ENCODE measurements at regions not wholly inside any gene's neighbourhood (a gene's known extent, or its start where the extent isn't known, plus 50 kb on each side); places are given as distances from the start of the nearest gene placed in this dataset.

DNA sequence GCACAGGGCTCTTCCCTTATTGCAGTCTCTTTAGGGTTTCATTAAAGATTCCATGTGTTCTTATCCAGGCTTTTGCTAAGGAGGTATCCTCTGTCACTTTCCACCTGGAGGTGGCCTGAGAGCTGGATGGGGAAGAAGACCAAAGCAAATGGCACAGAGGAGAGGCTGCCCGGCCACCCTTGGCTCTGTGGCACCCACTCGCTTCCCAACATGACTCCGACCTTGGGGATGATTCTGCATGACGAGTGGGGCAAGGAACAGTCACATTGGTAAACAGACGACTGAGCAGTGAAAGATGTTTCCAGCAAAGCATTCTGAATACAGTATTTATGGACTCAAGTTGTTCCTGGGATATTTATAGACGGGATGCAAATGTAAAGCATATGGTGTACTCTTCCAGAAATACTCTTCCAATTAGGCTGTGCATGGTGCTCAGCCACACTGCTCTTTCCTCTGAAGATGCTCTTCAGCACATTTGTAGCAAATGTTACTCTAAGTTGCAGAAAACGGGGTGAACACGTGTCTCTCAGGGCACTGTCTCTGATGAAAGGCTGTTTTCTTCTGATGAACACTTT is 377.1 kb upstream of the HS6ST1 start:
- H4K20me1 ChIP-seq (ENCODE audit: insufficient read depth, low read length) = no peaks in the 10 kb centered on the region
- no peak overlapping the region for H3K27ac ChIP-seq (ENCODE audit: low read depth, low read length)
- no peak for DNase-seq (ENCODE audit: insufficient read length, low spot score, missing footprints)
- H3K4me2 ChIP-seq (ENCODE audit: insufficient read depth, low read length) = no peak overlapping the region
- no peak overlapping the region for H3K4me3 ChIP-seq (ENCODE audit: insufficient read depth, low read length)
- TF ChIP-seq, protein P1, sequence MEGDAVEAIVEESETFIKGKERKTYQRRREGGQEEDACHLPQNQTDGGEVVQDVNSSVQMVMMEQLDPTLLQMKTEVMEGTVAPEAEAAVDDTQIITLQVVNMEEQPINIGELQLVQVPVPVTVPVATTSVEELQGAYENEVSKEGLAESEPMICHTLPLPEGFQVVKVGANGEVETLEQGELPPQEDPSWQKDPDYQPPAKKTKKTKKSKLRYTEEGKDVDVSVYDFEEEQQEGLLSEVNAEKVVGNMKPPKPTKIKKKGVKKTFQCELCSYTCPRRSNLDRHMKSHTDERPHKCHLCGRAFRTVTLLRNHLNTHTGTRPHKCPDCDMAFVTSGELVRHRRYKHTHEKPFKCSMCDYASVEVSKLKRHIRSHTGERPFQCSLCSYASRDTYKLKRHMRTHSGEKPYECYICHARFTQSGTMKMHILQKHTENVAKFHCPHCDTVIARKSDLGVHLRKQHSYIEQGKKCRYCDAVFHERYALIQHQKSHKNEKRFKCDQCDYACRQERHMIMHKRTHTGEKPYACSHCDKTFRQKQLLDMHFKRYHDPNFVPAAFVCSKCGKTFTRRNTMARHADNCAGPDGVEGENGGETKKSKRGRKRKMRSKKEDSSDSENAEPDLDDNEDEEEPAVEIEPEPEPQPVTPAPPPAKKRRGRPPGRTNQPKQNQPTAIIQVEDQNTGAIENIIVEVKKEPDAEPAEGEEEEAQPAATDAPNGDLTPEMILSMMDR (IDR thresholded peaks at IDR 0.05; ENCODE audit: extremely low read depth, low read depth, low read length) = no peak
- no peaks in the 10 kb centered on the region for H3K4me1 ChIP-seq (ENCODE audit: insufficient read depth, low read length)
- H3K27me3 ChIP-seq (ENCODE audit: insufficient read depth, low read length) = no peaks in the 10 kb centered on the region
- no peaks in the 10 kb centered on the region for H3K9me3 ChIP-seq (ENCODE audit: low read depth, low read length)
- no peaks in the 10 kb centered on the region for H3K79me2 ChIP-seq (ENCODE audit: insufficient read depth, low read length)
- no peaks in the 10 kb centered on the region for H3K36me3 ChIP-seq (ENCODE audit: insufficient read depth, low read length)
- H2AFZ ChIP-seq (ENCODE audit: low read length) = no peak overlapping the region

DNA sequence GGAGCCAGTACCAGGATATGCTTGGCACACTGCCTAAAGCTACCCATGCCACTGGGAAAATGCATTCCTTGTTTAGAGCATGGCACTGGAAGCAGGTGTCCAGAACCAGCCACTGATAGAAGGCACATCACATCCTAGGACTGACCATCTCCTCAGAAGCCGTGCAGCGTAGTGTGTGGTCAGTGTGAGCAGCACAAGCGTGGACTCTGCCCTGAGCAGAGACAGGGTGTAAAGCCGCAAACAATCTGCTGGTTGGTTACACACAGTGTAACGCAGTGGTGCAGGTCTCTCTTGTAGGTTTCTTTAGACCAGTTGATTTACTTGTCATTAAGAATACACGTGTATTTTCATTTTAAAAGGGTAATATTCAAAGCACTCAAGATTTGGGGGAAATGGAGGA is 377.8 kb upstream of the HS6ST1 start:
- H2AFZ ChIP-seq (ENCODE audit: low read length) = no peak overlapping the region
- no peaks in the 10 kb centered on the region for H3K79me2 ChIP-seq (ENCODE audit: insufficient read depth, low read length)
- no peak overlapping the region for H3K4me3 ChIP-seq (ENCODE audit: insufficient read depth, low read length)
- no peaks in the 10 kb centered on the region for H4K20me1 ChIP-seq (ENCODE audit: insufficient read depth, low read length)
- TF ChIP-seq, protein P1 (IDR thresholded peaks at IDR 0.05; ENCODE audit: extremely low read depth, low read depth, low read length) = no peak
- no peaks in the 10 kb centered on the region for H3K4me1 ChIP-seq (ENCODE audit: insufficient read depth, low read length)
- no peak for DNase-seq (ENCODE audit: insufficient read length, low spot score, missing footprints)
- no peaks in the 10 kb centered on the region for H3K36me3 ChIP-seq (ENCODE audit: insufficient read depth, low read length)
- no peak overlapping the region for H3K27ac ChIP-seq (ENCODE audit: low read depth, low read length)
- no peak overlapping the region for H3K4me2 ChIP-seq (ENCODE audit: insufficient read depth, low read length)
- H3K9me3 ChIP-seq (ENCODE audit: low read depth, low read length) = no peaks in the 10 kb centered on the region
- no peaks in the 10 kb centered on the region for H3K27me3 ChIP-seq (ENCODE audit: insufficient read depth, low read length)

DNA sequence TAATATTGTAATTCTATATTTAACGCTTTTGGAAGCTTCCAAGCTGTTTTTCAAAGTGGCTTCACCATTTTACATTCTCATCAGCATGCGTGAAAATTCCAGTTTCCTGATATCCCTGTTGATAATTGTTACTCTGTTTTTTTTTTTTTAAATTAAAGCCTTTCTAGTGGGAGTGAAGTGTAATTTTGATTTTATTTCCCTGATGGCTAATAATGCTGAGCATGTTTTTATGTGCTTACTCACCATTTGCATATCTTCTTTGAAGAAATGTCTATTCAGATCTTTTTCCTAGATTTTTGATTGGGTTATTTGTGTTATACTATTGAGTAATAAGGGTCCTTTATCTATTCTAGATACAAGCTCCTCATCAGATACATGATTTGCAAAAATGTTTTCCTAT is 382.8 kb upstream of the HS6ST1 start:
- Histone ChIP-seq H3K4me3 (ENCODE audit: insufficient read depth, low read length) (no peak overlapping the region), H3K4me2 (ENCODE audit: insufficient read depth, low read length) (no peak overlapping the region), H3K4me1 (ENCODE audit: insufficient read depth, low read length) (no peaks in the 10 kb centered on the region), H3K79me2 (ENCODE audit: insufficient read depth, low read length) (no peaks in the 10 kb centered on the region), H3K36me3 (ENCODE audit: insufficient read depth, low read length) (no peaks in the 10 kb centered on the region), H3K27me3 (ENCODE audit: insufficient read depth, low read length) (no peaks in the 10 kb centered on the region), H4K20me1 (ENCODE audit: insufficient read depth, low read length) (no peaks in the 10 kb centered on the region), H3K27ac (ENCODE audit: low read depth, low read length) (no peak overlapping the region), H3K9me3 (ENCODE audit: low read depth, low read length) (no peaks in the 10 kb centered on the region), H2AFZ (ENCODE audit: low read length) (no peak overlapping the region)
- no peak for DNase-seq (ENCODE audit: insufficient read length, low spot score, missing footprints)
- TF ChIP-seq, protein P1 (IDR thresholded peaks at IDR 0.05; ENCODE audit: extremely low read depth, low read depth, low read length) = no peak

DNA sequence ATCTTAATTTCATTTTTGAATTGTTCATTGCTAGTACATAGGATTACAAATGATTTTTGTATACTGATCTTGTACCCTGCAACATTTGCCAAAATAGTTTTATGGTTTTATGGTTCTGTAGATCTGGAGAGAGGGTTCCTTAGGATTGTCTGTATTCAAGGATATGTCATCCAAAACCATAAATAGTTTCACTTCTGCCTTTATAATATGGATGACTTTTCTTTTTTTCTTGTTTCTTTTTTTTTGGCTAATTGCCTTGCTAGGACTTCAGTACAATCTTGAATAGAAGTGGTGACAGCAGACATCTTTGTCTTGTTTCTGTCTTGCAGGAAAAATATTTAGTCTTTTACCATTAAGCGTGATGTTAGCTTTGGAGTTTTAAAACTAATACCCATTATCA is 383.9 kb upstream of the HS6ST1 start:
- Histone ChIP-seq H3K27ac (ENCODE audit: low read depth, low read length) (no peak overlapping the region), H3K4me3 (ENCODE audit: insufficient read depth, low read length) (no peak overlapping the region), H2AFZ (ENCODE audit: low read length) (no peak overlapping the region), H4K20me1 (ENCODE audit: insufficient read depth, low read length) (no peaks in the 10 kb centered on the region), H3K4me1 (ENCODE audit: insufficient read depth, low read length) (no peaks in the 10 kb centered on the region), H3K27me3 (ENCODE audit: insufficient read depth, low read length) (no peaks in the 10 kb centered on the region), H3K36me3 (ENCODE audit: insufficient read depth, low read length) (no peaks in the 10 kb centered on the region), H3K79me2 (ENCODE audit: insufficient read depth, low read length) (no peaks in the 10 kb centered on the region), H3K4me2 (ENCODE audit: insufficient read depth, low read length) (no peak overlapping the region), H3K9me3 (ENCODE audit: low read depth, low read length) (no peaks in the 10 kb centered on the region)
- TF ChIP-seq, protein P1 (IDR thresholded peaks at IDR 0.05; ENCODE audit: extremely low read depth, low read depth, low read length) = no peak
- DNase-seq (ENCODE audit: insufficient read length, low spot score, missing footprints) = no peak
